Pancreas (tissue), 10 donors: ENCODE measurements at regions not wholly inside any gene's neighbourhood (a gene's known extent, or its start where the extent isn't known, plus 50 kb on each side); places are given as distances from the start of the nearest gene placed in this dataset.
"Not testable (repeated sequence)": the region's sequence is repeated elsewhere in the genome, so short reads cannot be mapped to it uniquely, and the experiment has no call there.

Source experiments
- ATAC-seq, 4 donors: fragments of 200-7000 bp; cut with Tn5 transposase; one replicate each; pipeline versions ENCODE4 v1.8.0 to v1.9.1; 2020; ENCODE audit warnings: mild to moderate bottlenecking in 4 of 4, moderate library complexity in 4 of 4
- DNase-seq, 6 donors: peaks; one replicate each; pipeline ENCODE4 v3.0.0-alpha.2; 2020
- FAIRE-seq: peaks from 2 replicates; lab custom pipeline; 2012; peaks lifted over from hg19 to GRCh38; lab: Jason Lieb, UNC
- H3K27ac ChIP-seq, 4 donors: fragments of 200-600 bp; sonication (generic); 1 replicate in 3 of 4; 2 replicates in 1 of 4; pipeline versions ENCODE4 v1.5.0 to v1.8.0; 2020
- H3K27me3 ChIP-seq, 4 donors: fragments of 200-600 bp; one replicate each; pipeline ENCODE4 v1.8.0; 2021
- H3K36me3 ChIP-seq, 3 donors: fragments of 200-600 bp; sonication (generic) in 1 of 3; one replicate each; pipeline versions ENCODE4 v1.5.0 to v1.8.0; 2020 to 2021
- H3K4me1 ChIP-seq, 3 donors: fragments of 200-600 bp; one replicate each; pipeline ENCODE4 v1.8.0; 2021
- H3K4me3 ChIP-seq, 4 donors: fragments of 200-600 bp; sonication (generic) in 2 of 4; one replicate each; pipeline versions ENCODE4 v1.5.0 to v1.8.0; 2020 to 2021
- H3K9me3 ChIP-seq, 4 donors: fragments of 200-600 bp; one replicate each; pipeline ENCODE4 v1.8.0; 2021
- CTCF ChIP-seq, 4 donors: fragments of 200-600 bp; sonication (generic) in 3 of 4; IDR thresholded peaks; one replicate each; pipeline versions ENCODE4 v1.5.0 to v1.8.0; 2021; ENCODE audit warnings: antibody characterized with exemption in 4 of 4
- WGBS, 2 donors: extraction: QIAGEN DNeasy Blood & Tissue Kit; methylation state at CpG; one replicate each; pipeline ENCODE4 v1.1.7; 2013; 5-methylcytosine and 5-hydroxymethylcytosine counted together
- intact Hi-C, 3 donors: fragments of 100-400 bp; cut with DNase I; formaldehyde crosslinking; loops; one replicate each; pipeline versions ENCODE4 v1.11.1 to v1.14.2; 2022
- donor health status: healthy with polysubstance abuse.
- donor health status: DM: no; HTN: no; CAD: no; lungs with moderate emphysema.
- donor health status: DM: no; HTN: no; CAD: no.
- donor health status: control.
- donor health status: control.
- donor health status: Bipolar disorder and iron deficiency.
- donor health status: DM: yes; HTN: yes; CAD: no.
- donor health status: DM: no; HTN: no; CAD: no.
- donor health status: DM: no; HTN: no; CAD: no.
- donor health status: DM: yes; HTN: yes; CAD: no.

GRCh38 chrX:66766318-66766717 is 127.4 kb upstream of the EDA2R start:
- no peak for TF ChIP-seq CTCF (IDR thresholded peaks at IDR 0.05)
- peak in 1 of 6 donors; percentile 37 for DNase-seq
- intact Hi-C loops = no loop called here
- no peak for ATAC-seq
- Histone ChIP-seq H3K4me3 (no peak overlapping the region), H3K27ac (no peak overlapping the region), H3K9me3 (no peaks in the 10 kb centered on the region), H3K4me1 (no peaks in the 10 kb centered on the region), H3K36me3 (no peaks in the 10 kb centered on the region), H3K27me3 (no peaks in the 10 kb centered on the region)
- WGBS, 2 donors = 36 to 58% methylated on average over 3 of the region's 3 CpGs
- no peak for FAIRE-seq

- TF ChIP-seq CTCF (IDR thresholded peaks at IDR 0.05) = no peak
- 35 to 63% methylated on average over 1 of the region's 1 CpG for WGBS, 2 donors
- intact Hi-C loops = no loop called here
- no peaks in the 10 kb centered on the region for H3K36me3 ChIP-seq
- no peak overlapping the region for H3K4me3 ChIP-seq
- no peaks in the 10 kb centered on the region for H3K9me3 ChIP-seq
- no peaks in the 10 kb centered on the region for H3K27me3 ChIP-seq
- H3K27ac ChIP-seq = no peak overlapping the region
- no peaks in the 10 kb centered on the region for H3K4me1 ChIP-seq
- FAIRE-seq = no peak
- DNase-seq = no peak
- ATAC-seq = no peak
Measured at GRCh38 chrX:66760651-66761050, 121.8 kb upstream of the EDA2R start.

- Histone ChIP-seq H3K27me3 (peaks cover 0 to 12% (median 0%) of the 10 kb centered on the region in 4 donors), H3K4me3 (no peak overlapping the region), H3K4me1 (no peaks in the 10 kb centered on the region), H3K27ac (no peak overlapping the region), H3K9me3 (no peaks in the 10 kb centered on the region), H3K36me3 (no peaks in the 10 kb centered on the region)
- ATAC-seq = no peak
- intact Hi-C loops = no loop called here
- 0 to 5% methylated on average over 1 of the region's 1 CpG for WGBS, 2 donors
- FAIRE-seq = no peak
- TF ChIP-seq CTCF (IDR thresholded peaks at IDR 0.05) = no peak
- no peak for DNase-seq
Measured at GRCh38 chrX:66756717-66757116, 117.8 kb upstream of the EDA2R start.

GRCh38 chrX:66751136-66751782 is 112.4 kb upstream of the EDA2R start:
- FAIRE-seq = no peak
- H3K27me3 ChIP-seq = peaks cover 0 to 12% (median 0%) of the 10 kb centered on the region in 4 donors
- H3K36me3 ChIP-seq = no peaks in the 10 kb centered on the region
- no peaks in the 10 kb centered on the region for H3K4me1 ChIP-seq
- intact Hi-C loops = no loop called here
- no peak for DNase-seq
- H3K9me3 ChIP-seq = no peaks in the 10 kb centered on the region
- 45 to 47% methylated on average over 2 of the region's 2 CpGs for WGBS, 2 donors
- no peak overlapping the region for H3K27ac ChIP-seq
- H3K4me3 ChIP-seq = no peak overlapping the region
- no peak for TF ChIP-seq CTCF (IDR thresholded peaks at IDR 0.05)
- no peak for ATAC-seq

GRCh38 chrX:66744519-66744918 is 105.6 kb upstream of the EDA2R start:
- FAIRE-seq, DNase-seq, H3K27ac ChIP-seq, intact Hi-C loops, H3K36me3 ChIP-seq, H3K27me3 ChIP-seq, H3K4me3 ChIP-seq, H3K9me3 ChIP-seq, H3K4me1 ChIP-seq, ATAC-seq: not testable (repeated sequence)
- WGBS, 2 donors = 26 to 45% methylated on average over 1 of the region's 1 CpG
